ENCODE measurements at regions not wholly inside any gene's neighbourhood (a gene's known extent, or its start where the extent isn't known, plus 50 kb on each side); places are given as distances from the start of the nearest gene placed in this dataset.

GRCh38 chr6:11345536-11345935 is 113.1 kb upstream of the NEDD9 start:
- no peaks in the 10 kb centered on the region for H3K9me1 ChIP-seq (ENCODE audit: insufficient read depth, low read length)
- no peak overlapping the region for H2AK9ac ChIP-seq (replicated peaks; ENCODE audit: low read depth, low read length, poor library complexity)
- H2AK5ac ChIP-seq (ENCODE audit: low read depth, low read length) = no peak overlapping the region; the same call in 1 of the 2 replicates
- whole genome bisulfite sequencing, 2 experiments (ENCODE audit: extremely low coverage in 2 of 2, insufficient read length in 1 of 2) = 83% methylated on average over 2 of the region's 5 CpGs; no CpG with 5 or more reads in 1 of the 2 experiments
- H4K91ac ChIP-seq (ENCODE audit: insufficient read depth, low read depth, low read length) = no peak overlapping the region
- ChIA-PET POLR2A (ENCODE audit: unreplicated experiment) (no interaction called here), CTCF (no interaction called here)
- H3K4ac ChIP-seq (ENCODE audit: low read depth, low read length) = no peak overlapping the region
- H2AFZ ChIP-seq (replicated peaks; ENCODE audit: low read length, poor library complexity) = no peak overlapping the region
- no peak overlapping the region for H3K23ac ChIP-seq (ENCODE audit: low read depth, low read length)
- H2BK120ac ChIP-seq (ENCODE audit: low read depth, low read length) = no peak overlapping the region
- H3K27me3 ChIP-seq (ENCODE audit: control insufficient read depth, insufficient read depth, low read length) = peaks cover 4% of the 10 kb centered on the region; the same call in 1 of the 2 replicates
- H2BK15ac ChIP-seq (ENCODE audit: low read depth, low read length) = no peak overlapping the region; the same call in 2 of the 3 replicates
- no peak for DNase-seq
- H3K14ac ChIP-seq (replicated peaks; ENCODE audit: low read depth, low read length) = no peak overlapping the region
- dilution Hi-C loops (cut with HindIII; ENCODE audit: low sequenced_read_pairs, unreplicated experiment) (no loop called here), in situ Hi-C loops (cut with MboI; ENCODE audit: low sequenced_read_pairs) (no loop called here), intact Hi-C loops (cut with micrococcal nuclease) (no loop called here)
- no peak overlapping the region for H4K8ac ChIP-seq (ENCODE audit: low read depth in 2 of 2, low read length in 2 of 2)
- no peak overlapping the region for H2BK5ac ChIP-seq (ENCODE audit: low read depth, low read length, poor library complexity, severe bottlenecking)
- no peak overlapping the region for H3K27ac ChIP-seq (ENCODE audit: insufficient read depth, low read length)
- no peak overlapping the region for H3K56ac ChIP-seq (ENCODE audit: extremely low read depth, insufficient read depth, low read length)
- H3K4me1 ChIP-seq (ENCODE audit: control insufficient read depth, insufficient read depth, low read length) = 0 out of 2 replicates have a peak, but pooled peaks cover under 1% of the 10 kb centered on the region
- no peak overlapping the region for H3K18ac ChIP-seq (ENCODE audit: low read depth, low read length)
- no peak overlapping the region for H2BK20ac ChIP-seq (ENCODE audit: low read depth, low read length)
- H3K36me3 ChIP-seq (ENCODE audit: control insufficient read depth, insufficient read depth, low read length) = no peaks in the 10 kb centered on the region
- no peak for TF ChIP-seq ELK1 (IDR thresholded peaks at IDR 0.05; ENCODE audit: borderline replicate concordance, low read depth, low read length)
- TF ChIP-seq MXI1 (IDR thresholded peaks at IDR 0.05; ENCODE audit: borderline replicate concordance, low read depth, low read length) = no peak
- TF ChIP-seq RCOR1 (IDR thresholded peaks at IDR 0.05; ENCODE audit: insufficient replicate concordance, low read length) = no peak
- no peak for TF ChIP-seq CEBPB (IDR thresholded peaks at IDR 0.05; ENCODE audit: low read depth, low read length)
- TF ChIP-seq POLR2A (IDR thresholded peaks at IDR 0.05; ENCODE audit: low read depth, low read length) = no peak
- no peak for TF ChIP-seq BHLHE40 (IDR thresholded peaks at IDR 0.05; ENCODE audit: low read depth, low read length)
- no TSS peak for BruUV-seq (replicated peaks)
- H4K5ac ChIP-seq (ENCODE audit: low read depth, low read length) = no peak overlapping the region
- ATAC-seq (ENCODE audit: low read depth) = no peak
- no peaks in the 10 kb centered on the region for H4K20me1 ChIP-seq (ENCODE audit: insufficient read depth, low read length)
- no peak overlapping the region for H3K4me2 ChIP-seq (ENCODE audit: low read depth, low read length)
- no peak overlapping the region for H3K9ac ChIP-seq (ENCODE audit: low read depth, low read length)
- no peaks in the 10 kb centered on the region for H3K79me1 ChIP-seq (ENCODE audit: low read depth in 1 of 2, low read length in 2 of 2)
- H3K4me3 ChIP-seq (ENCODE audit: insufficient read depth, low read depth, low read length) = no peak overlapping the region
- H3K9me3 ChIP-seq (ENCODE audit: control insufficient read depth, insufficient read depth, low read length) = peaks cover 2% of the 10 kb centered on the region
